Cardiac fibroblast (primary cell): ENCODE measurements at regions not wholly inside any gene's neighbourhood (a gene's known extent, or its start where the extent isn't known, plus 50 kb on each side); places are given as distances from the start of the nearest gene placed in this dataset.

Experiments used
- DNase-seq, 2 donors: peaks; one replicate each; pipeline versions ENCODE4 v3.0.0 to v3.0.0-alpha.2; 2010; ENCODE audit warnings: low read depth in 2 of 2
- H3K4me3 ChIP-seq, 2 donors: replicated peaks in 1 of 2; 1 replicate in 1 of 2; 2 replicates in 1 of 2; pipeline ENCODE4 v1.5.1; 2011; ENCODE audit warnings: low read depth in 2 of 2, low read length in 2 of 2, mild to moderate bottlenecking in 2 of 2, moderate library complexity in 1 of 2
- TF ChIP-seq, protein P1 (sequence below): IDR thresholded peaks from one replicate; pipeline ENCODE4 v1.5.1; 2011; ENCODE audit warnings: low read depth, mild to moderate bottlenecking, low read length, inconsistent platforms

DNA sequence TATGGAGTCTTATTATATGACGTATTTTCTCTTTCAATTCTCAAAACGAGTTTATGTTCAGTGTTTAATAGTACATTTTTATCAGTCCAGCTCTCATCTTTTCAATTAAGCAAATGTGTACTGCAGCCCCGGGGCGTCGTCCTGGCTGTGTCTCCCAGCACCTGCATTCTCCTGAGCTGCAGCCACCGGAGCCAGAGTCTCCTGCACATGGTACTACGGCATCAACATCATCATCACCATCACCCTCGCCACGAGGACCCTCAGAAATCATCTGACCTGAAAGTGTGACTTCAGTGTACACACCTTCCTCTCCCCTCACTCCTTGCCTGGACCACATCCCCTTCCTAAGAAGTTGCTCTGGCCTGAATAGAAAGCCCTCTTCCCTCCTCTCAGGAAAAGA lies 267.7 kb upstream of the ARID1B start:
- TF ChIP-seq, protein P1, sequence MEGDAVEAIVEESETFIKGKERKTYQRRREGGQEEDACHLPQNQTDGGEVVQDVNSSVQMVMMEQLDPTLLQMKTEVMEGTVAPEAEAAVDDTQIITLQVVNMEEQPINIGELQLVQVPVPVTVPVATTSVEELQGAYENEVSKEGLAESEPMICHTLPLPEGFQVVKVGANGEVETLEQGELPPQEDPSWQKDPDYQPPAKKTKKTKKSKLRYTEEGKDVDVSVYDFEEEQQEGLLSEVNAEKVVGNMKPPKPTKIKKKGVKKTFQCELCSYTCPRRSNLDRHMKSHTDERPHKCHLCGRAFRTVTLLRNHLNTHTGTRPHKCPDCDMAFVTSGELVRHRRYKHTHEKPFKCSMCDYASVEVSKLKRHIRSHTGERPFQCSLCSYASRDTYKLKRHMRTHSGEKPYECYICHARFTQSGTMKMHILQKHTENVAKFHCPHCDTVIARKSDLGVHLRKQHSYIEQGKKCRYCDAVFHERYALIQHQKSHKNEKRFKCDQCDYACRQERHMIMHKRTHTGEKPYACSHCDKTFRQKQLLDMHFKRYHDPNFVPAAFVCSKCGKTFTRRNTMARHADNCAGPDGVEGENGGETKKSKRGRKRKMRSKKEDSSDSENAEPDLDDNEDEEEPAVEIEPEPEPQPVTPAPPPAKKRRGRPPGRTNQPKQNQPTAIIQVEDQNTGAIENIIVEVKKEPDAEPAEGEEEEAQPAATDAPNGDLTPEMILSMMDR = no peak
- no peak for DNase-seq

GRCh38 chr6:156508923-156509322 lies 268.3 kb upstream of the ARID1B start:
- TF ChIP-seq, protein P1 = no peak
- no peak for DNase-seq

More for the DNA sequence above, 267.7 kb upstream of the ARID1B start:
- H3K4me3 ChIP-seq = no peak overlapping the region

DNA sequence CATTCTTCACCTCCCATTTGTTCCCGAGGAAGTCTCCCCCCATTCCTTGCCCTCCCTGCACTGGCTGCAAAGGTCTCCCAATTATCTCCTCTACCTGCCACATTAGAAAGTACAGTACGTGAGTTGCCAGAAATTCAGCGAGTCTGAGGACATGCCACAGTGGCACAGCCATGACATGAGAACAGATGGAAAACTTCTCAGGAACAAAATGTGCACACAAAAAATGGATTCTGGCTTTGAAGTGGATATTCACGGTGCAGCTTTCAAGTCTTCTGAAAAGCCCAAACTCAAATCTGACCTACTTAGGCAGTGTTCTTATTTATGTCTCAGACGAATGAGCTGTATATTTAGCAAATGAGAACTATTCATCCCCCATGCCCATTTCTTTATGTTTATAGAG lies 269.1 kb upstream of the ARID1B start:
- H3K4me3 ChIP-seq = no peak overlapping the region
- DNase-seq = no peak
- TF ChIP-seq, protein P1 = no peak

More at GRCh38 chr6:156508923-156509322, 268.3 kb upstream of the ARID1B start:
- H3K4me3 ChIP-seq = no peak overlapping the region

DNA sequence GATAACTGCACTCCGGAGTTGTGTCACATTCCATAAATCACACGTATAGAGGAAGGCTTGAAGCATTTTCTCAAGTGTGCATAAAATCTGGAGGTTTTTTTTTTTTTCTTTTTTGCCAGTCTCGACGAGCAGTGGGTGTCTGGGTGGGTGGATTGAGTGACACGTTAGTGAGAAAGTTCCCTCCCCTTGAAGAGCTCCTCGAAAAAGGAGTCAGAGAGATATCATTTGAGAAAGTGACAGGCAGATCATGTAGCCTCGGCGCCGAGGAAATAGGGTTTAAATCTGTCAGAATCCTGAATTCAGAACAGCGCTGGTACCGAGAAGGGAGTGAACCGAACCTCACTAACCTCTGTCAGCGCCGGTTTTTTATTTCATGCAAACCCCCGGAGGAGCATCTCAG lies 269.5 kb upstream of the ARID1B start:
- no peak for DNase-seq
- TF ChIP-seq, protein P1 = no peak
- H3K4me3 ChIP-seq = no peak overlapping the region

DNA sequence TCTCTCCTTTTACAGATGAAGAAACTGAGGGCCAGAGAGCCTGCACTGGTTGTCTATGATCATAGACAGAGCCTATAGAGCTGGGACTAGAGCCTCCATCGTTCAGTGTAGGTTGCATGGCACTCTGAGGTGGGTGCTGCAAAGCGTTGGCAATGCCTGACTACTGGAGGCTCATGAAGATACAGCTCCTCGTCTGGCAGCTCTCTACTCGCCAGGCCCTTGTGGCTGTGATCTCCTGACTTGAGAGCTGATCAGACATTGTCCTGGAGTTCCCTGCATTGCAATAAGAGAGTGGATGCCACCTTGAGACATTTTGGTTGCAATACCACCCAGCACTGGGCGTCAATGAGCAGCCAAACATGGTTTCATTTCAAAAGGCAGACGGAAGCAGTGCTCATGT lies 270.1 kb upstream of the ARID1B start:
- H3K4me3 ChIP-seq = no peak overlapping the region
- TF ChIP-seq, protein P1 = no peak
- DNase-seq = no peak

GRCh38 chr6:156502969-156503504 lies 274.1 kb upstream of the ARID1B start:
- DNase-seq = no peak
- no peak overlapping the region for H3K4me3 ChIP-seq
- TF ChIP-seq, protein P1 = no peak

GRCh38 chr6:156497618-156498017 lies 279.6 kb upstream of the ARID1B start:
- H3K4me3 ChIP-seq = no peak overlapping the region
- DNase-seq = no peak
- TF ChIP-seq, protein P1 = no peak
